HCT116 (cell line): ENCODE measurements at regions not wholly inside any gene's neighbourhood (a gene's known extent, or its start where the extent isn't known, plus 50 kb on each side); places are given as distances from the start of the nearest gene placed in this dataset.

Experiments used
- ATAC-seq: fragments of 200-7000 bp; cut with Tn5 transposase; 2 replicates; pipeline ENCODE4 v1.9.1; 2020; ENCODE audit warnings: mild to moderate bottlenecking, moderate library complexity
- BruUV-seq: library from RNA; stranded (reverse); fragments of 400-500 nt; replicated peaks from 2 replicates; lab custom pipeline; 2021; lab: Mats Ljungman, UMichigan
- CTCF ChIA-PET: fragments of 300-600 bp; sonication (Branson Sonifier 250); formaldehyde crosslinking; loops from one replicate; lab custom pipeline; 2021; ENCODE audit warnings: antibody characterized with exemption; lab: Charles Lee
- POLR2A ChIA-PET: fragments of 300-600, 350-600 bp; sonication (Branson Sonifier 250); formaldehyde crosslinking; loops from one replicate; lab custom pipeline; 2021; ENCODE audit warnings: antibody characterized with exemption; lab: Charles Lee
- RAD21 ChIA-PET, 2 experiments: fragments of 300-600 bp; sonication (Branson Sonifier 250); formaldehyde crosslinking; loops; one replicate each; lab custom pipeline; 2023; ENCODE audit warnings: low total read pairs in 2 of 2; ENCODE audit not compliant: uncharacterized antibody in 2 of 2, unreplicated experiment in 2 of 2, low non-redundant PET in 1 of 2; lab: Charles Lee
- DNase-seq: peaks from one replicate; pipeline ENCODE4 v3.0.0-alpha.2; 2010; ENCODE audit warnings: low read depth, low spot score
- H2AFZ ChIP-seq: fragments of 200-600 bp; shearing (Covaris generic), sonication (generic); 2 replicates; pipeline ENCODE4 v1.6.1; 2017; ENCODE audit warnings: low read depth, mixed run types, mixed read lengths, antibody characterized with exemption, low read length; ENCODE audit not compliant: poor library complexity, severe bottlenecking
- H3K27ac ChIP-seq: 2 replicates; pipeline ENCODE4 v1.5.1; 2012; ENCODE audit warnings: low read depth, low read length
- H3K27me3 ChIP-seq: fragments of 200-600 bp; sonication (generic); 2 replicates; pipeline ENCODE4 v1.6.1; 2016; ENCODE audit warnings: mixed run types, low read length, mixed read lengths; ENCODE audit not compliant: insufficient read depth
- H3K36me3 ChIP-seq, 2 experiments: fragments of 200-500 bp in 1 of 2; fragments of 200-600 bp in 1 of 2; sonication (Bioruptor generic) in 1 of 2; sonication (generic) in 1 of 2; 2 replicates each; pipeline versions ENCODE4 v1.5.1 to v1.6.1; 2014 to 2016; ENCODE audit warnings: low read length in 2 of 2, inconsistent platforms in 1 of 2, mixed read lengths in 1 of 2, mixed run types in 1 of 2; ENCODE audit not compliant: insufficient read depth in 2 of 2, control insufficient read depth in 1 of 2
- H3K4me1 ChIP-seq, 2 experiments: fragments of 200-600 bp in 1 of 2; sonication (generic) in 1 of 2; 2 replicates each; pipeline versions ENCODE4 v1.5.1 to v1.6.1; 2012 to 2017; ENCODE audit warnings: low read length in 2 of 2, inconsistent platforms in 1 of 2, mild to moderate bottlenecking in 1 of 2, mixed read lengths in 1 of 2, mixed run types in 1 of 2, moderate library complexity in 1 of 2; ENCODE audit not compliant: insufficient read depth in 2 of 2, control insufficient read depth in 1 of 2
- H3K4me2 ChIP-seq: fragments of 200-600 bp; sonication (generic); 2 replicates; pipeline ENCODE4 v1.6.1; 2017; ENCODE audit warnings: mixed run types, low read length, mixed read lengths
- H3K4me3 ChIP-seq, 2 experiments: fragments of 200-600 bp in 1 of 2; sonication (generic) in 1 of 2; replicated peaks in 1 of 2; 2 replicates each; pipeline ENCODE4 v1.5.1; 2011 to 2016; ENCODE audit warnings: low read length in 2 of 2, control low read depth in 1 of 2, low read depth in 1 of 2, mild to moderate bottlenecking in 1 of 2, mixed read lengths in 1 of 2, mixed run types in 1 of 2
- H3K79me2 ChIP-seq: fragments of 200-600 bp; sonication (generic); 2 replicates; pipeline ENCODE4 v1.6.1; 2017; ENCODE audit warnings: mild to moderate bottlenecking, mixed run types, low read length, moderate library complexity, mixed read lengths; ENCODE audit not compliant: insufficient read depth
- H3K9ac ChIP-seq: fragments of 200-600 bp; sonication (generic); 2 replicates; pipeline ENCODE4 v1.6.1; 2016; ENCODE audit warnings: low read length, mixed read lengths
- H3K9me2 ChIP-seq: fragments of 200-600 bp; sonication (generic), shearing (Covaris generic); 2 replicates; pipeline ENCODE4 v1.6.1; 2017; ENCODE audit warnings: mixed run types, mild to moderate bottlenecking, moderate library complexity; ENCODE audit not compliant: insufficient read depth
- H3K9me3 ChIP-seq, 2 experiments: fragments of 200-500 bp in 1 of 2; fragments of 200-600 bp in 1 of 2; sonication (Bioruptor generic) in 1 of 2; sonication (generic) in 1 of 2; 2 replicates each; pipeline ENCODE4 v1.6.1; 2014 to 2017; ENCODE audit warnings: low read length in 2 of 2, mixed read lengths in 2 of 2, inconsistent platforms in 1 of 2, low read depth in 1 of 2, mild to moderate bottlenecking in 1 of 2, mixed run types in 1 of 2, moderate library complexity in 1 of 2; ENCODE audit not compliant: control insufficient read depth in 1 of 2, insufficient read depth in 1 of 2
- H4K20me1 ChIP-seq: fragments of 200-600 bp; sonication (generic), shearing (Covaris generic); 2 replicates; pipeline ENCODE4 v1.6.1; 2017; ENCODE audit warnings: mixed run types, mild to moderate bottlenecking, moderate library complexity; ENCODE audit not compliant: insufficient read depth
- ATF3 ChIP-seq: IDR thresholded peaks from 2 replicates; pipeline ENCODE4 v1.6.1; 2012
- CBX3 ChIP-seq: IDR thresholded peaks from 2 replicates; pipeline ENCODE4 v1.6.1; 2012; ENCODE audit warnings: low read depth
- CEBPB ChIP-seq: IDR thresholded peaks from 2 replicates; pipeline ENCODE4 v1.6.1; 2012; ENCODE audit warnings: low read depth
- CTCF ChIP-seq, 3 experiments: fragments of 200-600 bp in 1 of 3; sonication (generic) in 1 of 3; IDR thresholded peaks in 2 of 3; conservative IDR thresholded peaks in 1 of 3; 2 replicates each; pipeline ENCODE4 v1.5.1; 2012 to 2017; ENCODE audit warnings: low read depth in 2 of 3, low read length in 2 of 3, antibody characterized with exemption in 1 of 3, borderline replicate concordance in 1 of 3, control low read depth in 1 of 3, mild to moderate bottlenecking in 1 of 3, mixed read lengths in 1 of 3, mixed run types in 1 of 3, moderate library complexity in 1 of 3; ENCODE audit not compliant: insufficient read depth in 1 of 3
- EGR1 ChIP-seq: IDR thresholded peaks from 2 replicates; pipeline ENCODE4 v1.6.1; 2012; ENCODE audit warnings: low read depth
- ELF1 ChIP-seq: IDR thresholded peaks from 2 replicates; pipeline ENCODE4 v1.6.1; 2012; ENCODE audit warnings: low read depth, borderline replicate concordance
- EZH2 ChIP-seq: fragments of 200-600 bp; sonication (generic); IDR thresholded peaks from 2 replicates; pipeline ENCODE4 v1.6.1; 2017; ENCODE audit warnings: antibody characterized with exemption, mixed run types
- FOSL1 ChIP-seq: IDR thresholded peaks from 2 replicates; pipeline ENCODE4 v1.6.1; 2012; ENCODE audit warnings: low read depth
- POLR2A ChIP-seq: IDR thresholded peaks from 2 replicates; pipeline ENCODE4 v1.7.0; 2011; ENCODE audit warnings: borderline replicate concordance; ENCODE audit not compliant: insufficient read depth, insufficient read length; ENCODE audit errors: extremely low read depth
- POLR2AphosphoS5 ChIP-seq: IDR thresholded peaks from 2 replicates; pipeline ENCODE4 v1.6.1; 2011; ENCODE audit warnings: mild to moderate bottlenecking, low read depth, low read length, moderate library complexity
- RAD21 ChIP-seq: IDR thresholded peaks from 2 replicates; pipeline ENCODE4 v1.6.1; 2012; ENCODE audit warnings: low read depth, mild to moderate bottlenecking
- REST ChIP-seq: IDR thresholded peaks from 2 replicates; pipeline ENCODE4 v1.6.1; 2012; ENCODE audit warnings: low read depth
- SP1 ChIP-seq: IDR thresholded peaks from 2 replicates; pipeline ENCODE4 v1.6.1; 2012; ENCODE audit warnings: low read depth
- TCF7L2 ChIP-seq: IDR thresholded peaks from 2 replicates; pipeline ENCODE4 v1.7.0; 2011; ENCODE audit warnings: borderline replicate concordance, inconsistent platforms; ENCODE audit not compliant: insufficient read depth, insufficient read length; ENCODE audit errors: extremely low read depth
- YY1 ChIP-seq: IDR thresholded peaks from 2 replicates; pipeline ENCODE4 v1.6.1; 2011; ENCODE audit warnings: low read length, low read depth, moderate library complexity, mild to moderate bottlenecking; ENCODE audit not compliant: insufficient replicate concordance; ENCODE audit errors: extremely low read depth
- ZFX ChIP-seq: fragments of 450-650 bp; IDR thresholded peaks from 2 replicates; pipeline ENCODE4 v1.6.1; 2017
- intact Hi-C: fragments of 100-400 bp; cut with micrococcal nuclease; formaldehyde crosslinking; loops from 2 replicates; pipeline ENCODE4 v1.10.0; 2022
- TF ChIP-seq, protein P1 (sequence below): IDR thresholded peaks from 2 replicates; pipeline ENCODE4 v1.6.1; 2011; ENCODE audit warnings: mild to moderate bottlenecking, low read length, moderate library complexity; ENCODE audit not compliant: insufficient replicate concordance; ENCODE audit errors: extremely low read depth

- RAD21 ChIA-PET: no interaction called here
- ATAC-seq (no peak), DNase-seq (no peak)
- no peaks in the 10 kb centered on the region for H3K36me3 ChIP-seq
- H4K20me1 ChIP-seq: 0 out of 2 replicates have a peak, but pooled peaks cover 3% of the 10 kb centered on the region
- no peak overlapping the region for H2AFZ ChIP-seq
- H3K4me2 ChIP-seq: no peak overlapping the region
- no peaks in the 10 kb centered on the region for H3K9me3 ChIP-seq
- BruUV-seq: no TSS peak
- no peak overlapping the region for H3K4me3 ChIP-seq
- intact Hi-C loops: no loop called here
- no peaks in the 10 kb centered on the region; a peak in 1 of 4 replicates for H3K4me1 ChIP-seq
- CTCF ChIA-PET: no interaction called here
- H3K27ac ChIP-seq: no peak overlapping the region
- no peaks in the 10 kb centered on the region for H3K27me3 ChIP-seq
- TF ChIP-seq CTCF (IDR thresholded peaks at IDR 0.05 in 2 of 3, conservative IDR thresholded peaks at IDR 0.05 in 1 of 3; ENCODE audit: borderline replicate concordance in 1 of 3, insufficient read depth in 1 of 3, low read depth in 2 of 3, low read length in 2 of 3) (no peak), YY1 (no peak), ELF1 (no peak), TCF7L2 (no peak), CBX3 (no peak), EZH2 (no peak), CEBPB (no peak), ATF3 (no peak), EGR1 (no peak), FOSL1 (no peak), SP1 (no peak), REST (no peak), ZFX (no peak), RAD21 (no peak), POLR2AphosphoS5 (no peak), POLR2A (no peak)
- TF ChIP-seq, protein P1, sequence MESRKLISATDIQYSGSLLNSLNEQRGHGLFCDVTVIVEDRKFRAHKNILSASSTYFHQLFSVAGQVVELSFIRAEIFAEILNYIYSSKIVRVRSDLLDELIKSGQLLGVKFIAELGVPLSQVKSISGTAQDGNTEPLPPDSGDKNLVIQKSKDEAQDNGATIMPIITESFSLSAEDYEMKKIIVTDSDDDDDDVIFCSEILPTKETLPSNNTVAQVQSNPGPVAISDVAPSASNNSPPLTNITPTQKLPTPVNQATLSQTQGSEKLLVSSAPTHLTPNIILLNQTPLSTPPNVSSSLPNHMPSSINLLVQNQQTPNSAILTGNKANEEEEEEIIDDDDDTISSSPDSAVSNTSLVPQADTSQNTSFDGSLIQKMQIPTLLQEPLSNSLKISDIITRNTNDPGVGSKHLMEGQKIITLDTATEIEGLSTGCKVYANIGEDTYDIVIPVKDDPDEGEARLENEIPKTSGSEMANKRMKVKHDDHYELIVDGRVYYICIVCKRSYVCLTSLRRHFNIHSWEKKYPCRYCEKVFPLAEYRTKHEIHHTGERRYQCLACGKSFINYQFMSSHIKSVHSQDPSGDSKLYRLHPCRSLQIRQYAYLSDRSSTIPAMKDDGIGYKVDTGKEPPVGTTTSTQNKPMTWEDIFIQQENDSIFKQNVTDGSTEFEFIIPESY: no peak
- H3K79me2 ChIP-seq: no peaks in the 10 kb centered on the region
- H3K9ac ChIP-seq: no peak overlapping the region
- POLR2A ChIA-PET: no interaction called here
- H3K9me2 ChIP-seq: no peaks in the 10 kb centered on the region
Measured at GRCh38 chr4:123166023-123166422, 230.6 kb upstream of the SPRY1 start.
